Calu3 (cell line): ENCODE measurements at regions not wholly inside any gene's neighbourhood (a gene's known extent, or its start where the extent isn't known, plus 50 kb on each side); places are given as distances from the start of the nearest gene placed in this dataset.
"Not testable (repeated sequence)": the region's sequence is repeated elsewhere in the genome, so short reads cannot be mapped to it uniquely, and the experiment has no call there.

Experiments used
- BruUV-seq: library from RNA; stranded (reverse); fragments of 400-500 nt; replicated peaks from 2 replicates; lab custom pipeline; 2021; lab: Mats Ljungman, UMichigan
- CTCF ChIA-PET: fragments of 300-600 bp; sonication (Branson Sonifier 250); formaldehyde crosslinking; loops from one replicate; lab custom pipeline; 2022; ENCODE audit warnings: antibody characterized with exemption; lab: Charles Lee
- DNase-seq: peaks from one replicate; pipeline ENCODE4 v3.0.0; 2022
- H3K27ac Mint-ChIP-seq: one replicate; pipeline ENCODE4 v1.8.0; 2022; ENCODE audit warnings: mixed read lengths; ENCODE audit not compliant: unreplicated experiment
- H3K27me3 Mint-ChIP-seq: one replicate; pipeline ENCODE4 v1.8.0; 2022; ENCODE audit warnings: mixed read lengths; ENCODE audit not compliant: unreplicated experiment
- H3K36me3 Mint-ChIP-seq: one replicate; pipeline ENCODE4 v1.8.0; 2022; ENCODE audit warnings: mild to moderate bottlenecking, moderate library complexity, mixed read lengths; ENCODE audit not compliant: insufficient read depth, unreplicated experiment
- H3K4me1 Mint-ChIP-seq: one replicate; pipeline ENCODE4 v1.8.0; 2022; ENCODE audit warnings: mild to moderate bottlenecking, low read depth, mixed read lengths; ENCODE audit not compliant: unreplicated experiment
- H3K4me3 Mint-ChIP-seq: one replicate; pipeline ENCODE4 v1.8.0; 2022; ENCODE audit warnings: mild to moderate bottlenecking, low read depth, moderate library complexity, mixed read lengths; ENCODE audit not compliant: unreplicated experiment
- H3K9me3 Mint-ChIP-seq: one replicate; pipeline ENCODE4 v1.8.0; 2022; ENCODE audit warnings: low read depth, mixed read lengths; ENCODE audit not compliant: unreplicated experiment
- CTCF ChIP-seq: fragments of 200-600 bp; IDR thresholded peaks from one replicate; pipeline ENCODE4 v1.8.0; 2022; ENCODE audit warnings: antibody characterized with exemption; ENCODE audit not compliant: unreplicated experiment
- intact Hi-C: fragments of 100-400 bp; cut with micrococcal nuclease; formaldehyde crosslinking; loops from one replicate; pipeline ENCODE4 v1.10.0; 2022; ENCODE audit not compliant: unreplicated experiment

DNA sequence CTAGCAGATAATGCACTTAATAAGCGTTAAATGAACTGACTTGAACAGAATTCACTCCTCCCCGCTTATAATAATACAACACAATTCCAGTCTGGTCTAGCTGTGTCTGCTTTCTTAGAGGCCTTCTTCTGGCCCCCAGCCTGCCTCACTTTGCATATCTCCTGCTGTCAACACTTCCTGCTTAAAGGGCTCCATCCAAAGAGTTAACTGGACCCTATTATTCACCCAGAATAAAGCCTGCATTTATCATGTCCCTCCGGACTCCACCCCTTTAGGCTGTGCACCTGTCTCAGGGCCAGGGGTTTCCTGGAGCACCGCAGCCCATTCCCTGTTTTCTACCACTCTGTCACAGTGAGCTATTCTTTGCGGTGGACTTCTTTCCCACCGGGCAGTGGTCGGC, 115.4 kb upstream of the FOXN2 start:
- no peaks in the 10 kb centered on the region for H3K4me1 Mint-ChIP-seq
- no peaks in the 10 kb centered on the region for H3K9me3 Mint-ChIP-seq
- no peak overlapping the region for H3K27ac Mint-ChIP-seq
- H3K4me3 Mint-ChIP-seq, result no peak overlapping the region
- BruUV-seq, result no TSS peak
- no peaks in the 10 kb centered on the region for H3K36me3 Mint-ChIP-seq
- CTCF ChIA-PET, result no interaction called here
- intact Hi-C loops, result no loop called here
- TF ChIP-seq CTCF, result no peak
- no peak for DNase-seq
- no peaks in the 10 kb centered on the region for H3K27me3 Mint-ChIP-seq

GRCh38 chr2:48200620-48201293, 113.7 kb upstream of the FOXN2 start:
- TF ChIP-seq CTCF, result no peak
- Mint-ChIP-seq H3K27ac (no peak overlapping the region), H3K9me3 (no peaks in the 10 kb centered on the region)

GRCh38 chr2:48201435-48201834, 113.0 kb upstream of the FOXN2 start:
- CTCF ChIA-PET, BruUV-seq, H3K4me1 Mint-ChIP-seq, H3K27ac Mint-ChIP-seq, intact Hi-C loops, H3K4me3 Mint-ChIP-seq, H3K27me3 Mint-ChIP-seq, H3K9me3 Mint-ChIP-seq, DNase-seq, H3K36me3 Mint-ChIP-seq: not testable (repeated sequence)

More at GRCh38 chr2:48200620-48201293, 113.7 kb upstream of the FOXN2 start:
- Mint-ChIP-seq H3K27me3 (no peaks in the 10 kb centered on the region), H3K4me1 (no peaks in the 10 kb centered on the region), H3K4me3 (no peak overlapping the region), H3K36me3 (no peaks in the 10 kb centered on the region)
- no peak for DNase-seq
- CTCF ChIA-PET, result no interaction called here
- intact Hi-C loops, result no loop called here
- no TSS peak for BruUV-seq

DNA sequence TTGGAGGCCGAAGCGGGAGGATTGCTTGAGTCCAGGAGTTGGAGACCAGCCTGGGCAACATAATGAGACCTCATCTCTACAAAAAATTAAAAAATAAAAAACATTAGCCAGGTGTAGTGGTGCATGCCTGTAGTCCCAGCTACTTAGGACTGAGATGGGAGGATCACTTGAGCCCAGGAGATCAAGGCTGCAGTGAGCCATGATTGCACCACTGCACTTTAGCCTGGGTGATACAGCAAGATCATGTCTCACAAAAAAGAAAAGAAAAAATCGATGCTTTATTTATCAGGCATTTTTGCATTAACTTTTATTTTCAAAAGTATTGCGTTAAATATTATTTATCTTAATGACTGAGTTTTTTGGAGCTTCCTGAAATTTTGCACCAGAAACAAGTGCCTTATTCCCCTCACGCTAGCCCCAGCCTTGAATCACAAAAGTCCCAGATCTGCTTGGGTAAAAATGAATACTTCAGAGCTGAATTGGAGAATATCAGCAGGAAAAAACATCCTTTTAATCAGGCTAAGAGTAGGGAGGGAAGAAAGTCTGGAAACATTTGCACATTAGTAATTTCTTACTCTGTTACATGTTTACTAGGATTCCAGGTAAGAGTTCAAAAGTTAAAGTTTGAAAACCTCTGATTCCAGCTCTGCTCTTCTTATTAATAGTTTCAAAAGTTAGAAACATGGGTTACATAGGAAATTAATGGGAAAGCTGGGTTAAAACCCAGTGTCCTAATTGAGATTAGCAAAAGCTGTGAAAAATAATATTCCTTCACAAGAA, 111.4 kb upstream of the FOXN2 start:
- no peak overlapping the region for H3K27ac Mint-ChIP-seq
- intact Hi-C loops, result no loop called here
- no peaks in the 10 kb centered on the region for H3K36me3 Mint-ChIP-seq
- H3K9me3 Mint-ChIP-seq, result no peaks in the 10 kb centered on the region
- CTCF ChIA-PET, result no interaction called here
- BruUV-seq, result no TSS peak
- TF ChIP-seq CTCF, result no peak
- no peaks in the 10 kb centered on the region for H3K27me3 Mint-ChIP-seq
- H3K4me1 Mint-ChIP-seq, result no peaks in the 10 kb centered on the region
- DNase-seq, result no peak
- no peak overlapping the region for H3K4me3 Mint-ChIP-seq

- BruUV-seq, result no TSS peak
- no peaks in the 10 kb centered on the region for H3K27me3 Mint-ChIP-seq
- intact Hi-C loops, result no loop called here
- H3K9me3 Mint-ChIP-seq, result no peaks in the 10 kb centered on the region
- H3K4me1 Mint-ChIP-seq, result peaks cover 2% of the 10 kb centered on the region
- no peaks in the 10 kb centered on the region for H3K36me3 Mint-ChIP-seq
- no peak for DNase-seq
- H3K27ac Mint-ChIP-seq, result no peak overlapping the region
- CTCF ChIA-PET, result no interaction called here
- no peak for TF ChIP-seq CTCF
- no peak overlapping the region for H3K4me3 Mint-ChIP-seq
Observed at GRCh38 chr2:48203668-48204067, 110.8 kb upstream of the FOXN2 start.
